ENCODE measurements at regions not wholly inside any gene's neighbourhood (a gene's known extent, or its start where the extent isn't known, plus 50 kb on each side); places are given as distances from the start of the nearest gene placed in this dataset.

DNA sequence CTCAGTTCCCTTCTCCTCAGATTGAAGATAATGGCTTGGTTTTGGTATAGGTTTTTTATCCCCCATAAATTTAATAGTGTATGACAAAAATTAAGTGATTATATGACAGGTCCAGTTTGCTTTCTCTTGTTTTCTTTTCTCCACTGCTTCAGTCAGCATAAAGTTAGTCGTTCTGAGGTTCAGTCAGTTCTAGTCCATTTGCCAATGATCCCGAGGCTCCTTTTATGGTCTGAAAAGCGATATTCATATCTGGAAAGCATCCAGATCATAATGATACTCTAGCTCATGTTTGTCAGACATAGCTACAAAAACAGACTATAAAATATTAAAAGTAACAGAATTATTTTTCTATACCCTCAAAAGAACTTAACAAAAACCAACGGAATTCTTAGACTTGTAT, 67.1 kb upstream of the SLC38A4 start:
- POLR2A ChIA-PET: no interaction called here
- TF ChIP-seq RNF2 (IDR thresholded peaks at IDR 0.05) (no peak), ZNF408 (CRISPR knock-in tag; IDR thresholded peaks at IDR 0.05; ENCODE audit: low read depth) (no peak), MYBL2 (IDR thresholded peaks at IDR 0.05; ENCODE audit: low read depth) (no peak), MYBL2 (CRISPR knock-in tag; IDR thresholded peaks at IDR 0.05; ENCODE audit: borderline replicate concordance) (no peak), SAP30 (IDR thresholded peaks at IDR 0.05; ENCODE audit: borderline replicate concordance, insufficient read depth, low read depth, low read length, poor library complexity, severe bottlenecking) (no peak), HDAC2 (IDR thresholded peaks at IDR 0.05) (no peak), KLF10 (CRISPR knock-in tag; IDR thresholded peaks at IDR 0.05) (no peak)
- TF ChIP-seq, protein P1, sequence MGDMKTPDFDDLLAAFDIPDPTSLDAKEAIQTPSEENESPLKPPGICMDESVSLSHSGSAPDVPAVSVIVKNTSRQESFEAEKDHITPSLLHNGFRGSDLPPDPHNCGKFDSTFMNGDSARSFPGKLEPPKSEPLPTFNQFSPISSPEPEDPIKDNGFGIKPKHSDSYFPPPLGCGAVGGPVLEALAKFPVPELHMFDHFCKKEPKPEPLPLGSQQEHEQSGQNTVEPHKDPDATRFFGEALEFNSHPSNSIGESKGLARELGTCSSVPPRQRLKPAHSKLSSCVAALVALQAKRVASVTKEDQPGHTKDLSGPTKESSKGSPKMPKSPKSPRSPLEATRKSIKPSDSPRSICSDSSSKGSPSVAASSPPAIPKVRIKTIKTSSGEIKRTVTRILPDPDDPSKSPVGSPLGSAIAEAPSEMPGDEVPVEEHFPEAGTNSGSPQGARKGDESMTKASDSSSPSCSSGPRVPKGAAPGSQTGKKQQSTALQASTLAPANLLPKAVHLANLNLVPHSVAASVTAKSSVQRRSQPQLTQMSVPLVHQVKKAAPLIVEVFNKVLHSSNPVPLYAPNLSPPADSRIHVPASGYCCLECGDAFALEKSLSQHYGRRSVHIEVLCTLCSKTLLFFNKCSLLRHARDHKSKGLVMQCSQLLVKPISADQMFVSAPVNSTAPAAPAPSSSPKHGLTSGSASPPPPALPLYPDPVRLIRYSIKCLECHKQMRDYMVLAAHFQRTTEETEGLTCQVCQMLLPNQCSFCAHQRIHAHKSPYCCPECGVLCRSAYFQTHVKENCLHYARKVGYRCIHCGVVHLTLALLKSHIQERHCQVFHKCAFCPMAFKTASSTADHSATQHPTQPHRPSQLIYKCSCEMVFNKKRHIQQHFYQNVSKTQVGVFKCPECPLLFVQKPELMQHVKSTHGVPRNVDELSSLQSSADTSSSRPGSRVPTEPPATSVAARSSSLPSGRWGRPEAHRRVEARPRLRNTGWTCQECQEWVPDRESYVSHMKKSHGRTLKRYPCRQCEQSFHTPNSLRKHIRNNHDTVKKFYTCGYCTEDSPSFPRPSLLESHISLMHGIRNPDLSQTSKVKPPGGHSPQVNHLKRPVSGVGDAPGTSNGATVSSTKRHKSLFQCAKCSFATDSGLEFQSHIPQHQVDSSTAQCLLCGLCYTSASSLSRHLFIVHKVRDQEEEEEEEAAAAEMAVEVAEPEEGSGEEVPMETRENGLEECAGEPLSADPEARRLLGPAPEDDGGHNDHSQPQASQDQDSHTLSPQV (IDR thresholded peaks at IDR 0.05): no peak
- TF ChIP-seq, protein P2, sequence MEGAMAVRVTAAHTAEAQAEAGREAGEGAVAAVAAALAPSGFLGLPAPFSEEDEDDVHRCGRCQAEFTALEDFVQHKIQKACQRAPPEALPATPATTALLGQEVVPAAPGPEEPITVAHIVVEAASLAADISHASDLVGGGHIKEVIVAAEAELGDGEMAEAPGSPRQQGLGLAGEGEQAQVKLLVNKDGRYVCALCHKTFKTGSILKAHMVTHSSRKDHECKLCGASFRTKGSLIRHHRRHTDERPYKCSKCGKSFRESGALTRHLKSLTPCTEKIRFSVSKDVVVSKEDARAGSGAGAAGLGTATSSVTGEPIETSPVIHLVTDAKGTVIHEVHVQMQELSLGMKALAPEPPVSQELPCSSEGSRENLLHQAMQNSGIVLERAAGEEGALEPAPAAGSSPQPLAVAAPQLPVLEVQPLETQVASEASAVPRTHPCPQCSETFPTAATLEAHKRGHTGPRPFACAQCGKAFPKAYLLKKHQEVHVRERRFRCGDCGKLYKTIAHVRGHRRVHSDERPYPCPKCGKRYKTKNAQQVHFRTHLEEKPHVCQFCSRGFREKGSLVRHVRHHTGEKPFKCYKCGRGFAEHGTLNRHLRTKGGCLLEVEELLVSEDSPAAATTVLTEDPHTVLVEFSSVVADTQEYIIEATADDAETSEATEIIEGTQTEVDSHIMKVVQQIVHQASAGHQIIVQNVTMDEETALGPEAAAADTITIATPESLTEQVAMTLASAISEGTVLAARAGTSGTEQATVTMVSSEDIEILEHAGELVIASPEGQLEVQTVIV (CRISPR knock-in tag; IDR thresholded peaks at IDR 0.05; ENCODE audit: borderline replicate concordance): no peak
- Histone ChIP-seq H3K27me3 (ENCODE audit: control insufficient read depth in 2 of 2, insufficient read depth in 2 of 2, low read length in 2 of 2) (no peaks in the 10 kb centered on the region; a peak in 1 of 5 replicates), H3K27ac (ENCODE audit: extremely low read depth, low read depth, low read length) (no peak overlapping the region), H2AFZ (ENCODE audit: low read depth, low read length) (no peak overlapping the region), H3K4me3 (no peak overlapping the region), H3K4me1 (replicated peaks in 1 of 2; ENCODE audit: control insufficient read depth in 2 of 2, insufficient read depth in 2 of 2, low read length in 2 of 2) (no peaks in the 10 kb centered on the region), H3K9me1 (ENCODE audit: control insufficient read depth, insufficient read depth, low read length) (no peaks in the 10 kb centered on the region), H3K79me2 (ENCODE audit: control insufficient read depth, insufficient read depth, low read length) (no peaks in the 10 kb centered on the region), H3K9me3 (replicated peaks; ENCODE audit: control insufficient read depth, insufficient read depth, low read depth, low read length) (no peaks in the 10 kb centered on the region), H4K20me1 (replicated peaks; ENCODE audit: control insufficient read depth, insufficient read depth, low read length) (no peaks in the 10 kb centered on the region), H3K9ac (ENCODE audit: insufficient read depth in 1 of 2, low read depth in 2 of 2, low read length in 2 of 2) (no peak overlapping the region), H3K36me3 (ENCODE audit: control insufficient read depth, insufficient read depth, low read length) (no peaks in the 10 kb centered on the region), H3K4me2 (ENCODE audit: insufficient read depth, low read length) (no peak overlapping the region)
- intact Hi-C loops (cut with micrococcal nuclease): no loop called here
- WGBS (ENCODE audit: insufficient coverage, low coverage, missing lambda C conversion rate): 0% methylated on average over 4 of the region's 4 CpGs
- in situ Hi-C loops (cut with MboI): no loop called here
- FAIRE-seq: no peak
- no peak for ATAC-seq
- no TSS peak for BruUV-seq (replicated peaks)
- CTCF ChIA-PET (ENCODE audit: low intra/inter-chr PET ratio): no interaction called here
- no peak for DNase-seq (ENCODE audit: extremely low read depth in 1 of 4, low spot score in 3 of 4)

Measured in K562 (cell line).